GM12878 (cell line): ENCODE measurements at regions not wholly inside any gene's neighbourhood (a gene's known extent, or its start where the extent isn't known, plus 50 kb on each side); places are given as distances from the start of the nearest gene placed in this dataset.

Experiments used
- CHD4 ChIP-seq: fragments of 200-600 bp; sonication (generic); IDR thresholded peaks from 2 replicates; pipeline ENCODE4 v1.6.1; 2016; ENCODE audit warnings: mild to moderate bottlenecking
- CTCF ChIP-seq, 3 experiments: IDR thresholded peaks in 2 of 3; conservative IDR thresholded peaks in 1 of 3; 2 replicates each; pipeline ENCODE4 v1.5.1; 2011; ENCODE audit warnings: low read depth in 3 of 3, low read length in 3 of 3, mild to moderate bottlenecking in 3 of 3, control low read depth in 2 of 3, moderate library complexity in 2 of 3, inconsistent platforms in 1 of 3, mixed read lengths in 1 of 3; ENCODE audit not compliant: control insufficient read depth in 2 of 3, insufficient read depth in 1 of 3; ENCODE audit errors: extremely low read depth in 1 of 3
- EZH2 ChIP-seq: IDR thresholded peaks from 2 replicates; pipeline ENCODE4 v1.6.1; 2012; ENCODE audit warnings: low read depth, mild to moderate bottlenecking, control low read depth, inconsistent platforms, low read length, borderline replicate concordance; ENCODE audit not compliant: control insufficient read depth
- POLR2A ChIP-seq: IDR thresholded peaks from 2 replicates; pipeline ENCODE4 v1.6.1; 2011; ENCODE audit warnings: low read depth, mild to moderate bottlenecking, low read length
- POLR2AphosphoS5 ChIP-seq: IDR thresholded peaks from 2 replicates; pipeline ENCODE4 v1.6.1; 2011; ENCODE audit warnings: mild to moderate bottlenecking, low read length, inconsistent platforms
- TAF1 ChIP-seq: IDR thresholded peaks from 2 replicates; pipeline ENCODE4 v1.6.1; 2011; ENCODE audit warnings: mild to moderate bottlenecking, low read depth, low read length, borderline replicate concordance

- TF ChIP-seq CHD4, result no peak
- TF ChIP-seq POLR2AphosphoS5, result no peak
- TF ChIP-seq POLR2A, result no peak
- no peak for TF ChIP-seq TAF1
- TF ChIP-seq CTCF (IDR thresholded peaks at IDR 0.05 in 2 of 3, conservative IDR thresholded peaks at IDR 0.05 in 1 of 3; ENCODE audit: control insufficient read depth in 2 of 3, extremely low read depth in 1 of 3, insufficient read depth in 1 of 3, low read depth in 3 of 3, low read length in 3 of 3), result no peak
- TF ChIP-seq EZH2, result no peak
These were observed 302.3 kb upstream of the UBE2E3 start for GRCh38 chr2:180677930-180678624.
